ENCODE measurements at regions not wholly inside any gene's neighbourhood (a gene's known extent, or its start where the extent isn't known, plus 50 kb on each side); places are given as distances from the start of the nearest gene placed in this dataset.

GRCh38 chr1:80050523-80050922 is 1044.0 kb upstream of the ADGRL4 start:
- TF ChIP-seq POLR2AphosphoS5 (IDR thresholded peaks at IDR 0.05; ENCODE audit: borderline replicate concordance, low read depth, low read length), result no peak
- no peak for TF ChIP-seq EZH2 (IDR thresholded peaks at IDR 0.05)
- no peak for TF ChIP-seq FOXP2 (optimal IDR thresholded peaks at IDR 0.05; ENCODE audit: control extremely low read depth, extremely low read length, insufficient read depth)

Data from SK-N-MC (cell line).